ENCODE measurements at regions not wholly inside any gene's neighbourhood (a gene's known extent, or its start where the extent isn't known, plus 50 kb on each side); places are given as distances from the start of the nearest gene placed in this dataset.
"Not testable (repeated sequence)": the region's sequence is repeated elsewhere in the genome, so short reads cannot be mapped to it uniquely, and the experiment has no call there.

- no peak for DNase-seq (ENCODE audit: extremely low read depth in 1 of 2, low read depth in 1 of 2)
Measured at GRCh38 chr5:166786889-166787288, 1504.6 kb upstream of the WWC1 start.

GRCh38 chr5:166788050-166788449 lies 1503.4 kb upstream of the WWC1 start:
- DNase-seq (ENCODE audit: extremely low read depth in 1 of 2, low read depth in 1 of 2), result no peak

DNA sequence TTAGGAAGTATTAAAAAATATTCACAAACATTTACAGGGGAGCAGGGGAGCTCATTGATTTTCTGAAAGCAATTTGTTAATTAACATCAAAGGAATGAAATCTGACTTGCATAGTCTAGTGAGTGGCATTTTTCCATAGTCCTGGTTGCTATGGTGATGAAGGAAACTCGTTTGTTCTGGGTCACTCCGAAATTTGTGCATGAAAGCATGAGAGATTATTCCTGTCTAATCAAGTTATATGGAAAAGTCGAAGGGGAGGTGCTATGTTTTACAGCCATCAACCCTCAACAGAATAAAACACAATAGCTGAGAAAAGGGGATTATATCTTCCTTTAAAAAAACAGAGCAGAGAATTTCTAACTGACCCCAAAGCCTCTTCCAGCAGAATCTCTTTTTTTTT lies 1495.7 kb upstream of the WWC1 start:
- no peak for DNase-seq (ENCODE audit: extremely low read depth in 1 of 2, low read depth in 1 of 2)

GRCh38 chr5:166803058-166803457 lies 1488.4 kb upstream of the WWC1 start:
- no peak for DNase-seq (ENCODE audit: extremely low read depth in 1 of 2, low read depth in 1 of 2)

- not testable (repeated sequence) for DNase-seq (ENCODE audit: extremely low read depth in 1 of 2, low read depth in 1 of 2)
Measured at GRCh38 chr5:166804223-166804622, 1487.2 kb upstream of the WWC1 start.

DNA sequence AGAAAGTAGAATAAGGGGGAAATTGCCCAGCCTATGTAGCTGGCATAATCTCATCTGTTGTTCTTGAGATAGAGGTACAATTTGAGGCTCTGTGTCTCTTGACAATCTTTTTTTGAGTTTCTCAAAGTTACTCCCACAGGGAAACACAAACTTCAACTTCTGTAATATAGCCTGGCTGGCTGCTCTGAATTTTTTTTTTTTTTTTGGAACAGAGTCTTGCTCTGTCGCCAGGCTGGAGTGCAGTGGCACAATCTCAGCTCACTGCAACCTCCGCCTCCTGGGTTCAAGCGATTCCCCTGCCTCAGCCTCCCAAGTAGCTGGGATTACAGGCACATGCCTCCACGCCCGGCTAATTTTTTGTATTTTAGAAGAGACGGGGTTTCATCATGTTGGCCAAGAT lies 1486.8 kb upstream of the WWC1 start:
- DNase-seq (ENCODE audit: extremely low read depth in 1 of 2, low read depth in 1 of 2), result not testable (repeated sequence)

GRCh38 chr5:166810093-166810658 lies 1481.3 kb upstream of the WWC1 start:
- DNase-seq (ENCODE audit: extremely low read depth in 1 of 2, low read depth in 1 of 2), result not testable (repeated sequence)

DNA sequence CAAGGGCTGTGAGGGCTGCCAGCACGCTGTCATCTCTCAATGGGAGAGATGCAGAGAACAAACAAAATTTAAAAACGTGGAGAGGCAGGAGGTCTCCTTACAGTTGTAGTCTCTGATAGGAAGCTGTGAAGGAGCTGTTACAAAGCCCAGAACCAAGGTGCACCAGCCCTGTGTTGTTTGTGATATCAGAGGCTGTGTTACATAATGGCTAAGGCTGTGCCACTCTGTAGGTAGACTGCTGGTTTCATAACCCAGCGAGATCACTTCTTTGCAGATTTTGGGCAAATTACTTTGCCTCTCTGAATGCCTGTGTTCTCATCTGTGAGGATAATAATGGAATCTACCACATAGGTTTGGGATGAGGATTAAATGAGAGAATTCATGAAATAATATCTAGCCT lies 1480.7 kb upstream of the WWC1 start:
- DNase-seq (ENCODE audit: extremely low read depth in 1 of 2, low read depth in 1 of 2), result no peak

DNA sequence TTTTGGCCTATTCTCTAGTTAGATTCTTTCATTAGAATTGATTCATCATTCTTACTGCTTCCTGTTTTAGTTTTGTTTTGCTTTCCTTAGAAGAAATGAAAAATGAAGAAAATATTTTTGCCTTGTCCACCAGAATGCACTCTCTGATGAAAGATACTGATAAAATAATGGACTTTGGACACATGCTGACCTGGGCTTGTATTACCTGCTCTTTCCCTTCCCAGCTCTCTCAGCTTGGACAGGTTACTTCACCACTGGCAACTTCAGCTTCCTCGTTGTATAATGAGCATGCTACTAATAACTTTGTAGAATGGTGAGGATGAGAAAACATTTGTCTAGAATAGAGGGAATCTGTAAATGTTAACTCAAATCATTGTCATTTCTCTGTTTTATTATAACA lies 1468.1 kb upstream of the WWC1 start:
- no peak for DNase-seq (ENCODE audit: extremely low read depth in 1 of 2, low read depth in 1 of 2)

- DNase-seq (ENCODE audit: extremely low read depth in 1 of 2, low read depth in 1 of 2), result no peak
Measured at GRCh38 chr5:166834246-166834645, 1457.2 kb upstream of the WWC1 start.

DNA sequence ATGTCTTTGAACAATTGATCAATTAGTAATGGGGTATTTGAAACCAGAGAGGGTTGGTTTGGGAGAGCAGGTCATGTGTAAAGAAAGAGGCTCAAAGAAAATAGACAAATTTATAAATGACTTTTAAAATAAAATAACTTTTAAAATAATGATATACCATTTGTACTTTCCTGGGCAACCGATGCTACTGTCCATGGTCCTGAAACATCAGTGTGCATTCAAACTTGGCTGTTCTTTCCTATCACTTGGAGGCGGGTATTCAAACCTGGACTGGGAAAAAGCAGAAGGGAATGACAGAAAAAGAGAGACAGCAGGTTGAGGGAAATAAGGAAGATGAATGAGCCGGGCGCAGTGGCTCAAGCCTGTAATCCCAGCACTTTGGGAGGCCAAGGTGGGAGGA lies 1446.4 kb upstream of the WWC1 start:
- no peak for DNase-seq (ENCODE audit: extremely low read depth in 1 of 2, low read depth in 1 of 2)

DNA sequence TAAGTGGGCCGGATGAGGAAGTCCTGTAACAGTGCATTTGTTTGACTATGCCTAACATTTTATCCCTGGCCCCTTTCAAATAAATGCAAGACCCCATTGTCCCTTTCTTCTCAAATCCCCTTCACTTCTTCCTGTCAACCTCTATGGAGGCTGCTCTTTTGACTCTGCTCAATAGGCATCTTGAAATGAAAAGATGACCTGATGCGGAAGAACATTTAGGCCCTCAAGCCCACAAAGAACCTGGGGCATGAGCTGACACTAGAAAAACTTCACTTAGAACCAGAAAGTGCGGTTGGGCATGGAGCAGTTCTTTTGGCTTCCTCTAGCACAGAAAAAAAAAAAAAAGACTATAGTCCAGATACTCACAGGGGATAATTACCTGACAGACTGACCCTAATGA lies 1434.7 kb upstream of the WWC1 start:
- no peak for DNase-seq (ENCODE audit: extremely low read depth in 1 of 2, low read depth in 1 of 2)

DNA sequence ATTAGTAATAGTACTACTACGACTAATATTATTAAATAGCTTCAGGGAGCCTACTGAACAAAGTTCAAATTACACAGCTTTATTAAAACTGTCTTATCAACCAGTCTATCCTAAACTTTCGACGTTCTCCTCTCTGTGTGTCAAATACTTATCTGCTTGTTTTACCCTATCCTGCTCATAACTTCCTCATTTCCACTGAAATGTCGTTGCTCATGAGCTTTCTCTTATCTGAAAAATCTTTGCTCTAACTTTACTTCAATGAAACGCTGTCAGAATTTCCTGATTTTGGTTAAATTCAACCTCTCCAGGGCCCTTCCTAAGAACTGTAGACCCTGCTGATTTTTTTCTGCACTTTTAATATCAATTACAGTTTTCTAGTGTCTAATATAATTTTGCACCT lies 1431.0 kb upstream of the WWC1 start:
- DNase-seq (ENCODE audit: extremely low read depth in 1 of 2, low read depth in 1 of 2), result no peak

- DNase-seq (ENCODE audit: extremely low read depth in 1 of 2, low read depth in 1 of 2), result no peak
Measured at GRCh38 chr5:166862581-166862980, 1428.9 kb upstream of the WWC1 start.

GRCh38 chr5:166865206-166865605 lies 1426.2 kb upstream of the WWC1 start:
- DNase-seq (ENCODE audit: extremely low read depth in 1 of 2, low read depth in 1 of 2), result no peak

DNA sequence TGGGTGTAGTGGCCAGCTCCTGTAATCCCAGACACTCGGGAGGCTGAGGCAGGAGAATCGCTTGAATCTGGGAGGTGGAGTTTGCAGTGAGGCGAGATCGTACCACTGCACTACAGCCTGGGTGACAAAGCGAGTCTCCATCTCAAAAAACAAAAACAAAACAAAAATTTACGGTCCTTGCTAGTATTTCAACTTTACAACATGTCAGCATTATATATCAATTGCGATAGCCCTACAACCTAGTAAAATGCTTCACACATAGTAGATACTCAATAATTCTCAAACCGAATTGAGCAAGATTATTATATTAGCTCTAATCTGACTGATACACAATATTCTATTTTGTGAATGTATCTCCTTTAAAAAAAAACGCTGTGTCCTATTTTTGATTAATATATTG lies 1411.0 kb upstream of the WWC1 start:
- DNase-seq (ENCODE audit: extremely low read depth in 1 of 2, low read depth in 1 of 2), result no peak

DNA sequence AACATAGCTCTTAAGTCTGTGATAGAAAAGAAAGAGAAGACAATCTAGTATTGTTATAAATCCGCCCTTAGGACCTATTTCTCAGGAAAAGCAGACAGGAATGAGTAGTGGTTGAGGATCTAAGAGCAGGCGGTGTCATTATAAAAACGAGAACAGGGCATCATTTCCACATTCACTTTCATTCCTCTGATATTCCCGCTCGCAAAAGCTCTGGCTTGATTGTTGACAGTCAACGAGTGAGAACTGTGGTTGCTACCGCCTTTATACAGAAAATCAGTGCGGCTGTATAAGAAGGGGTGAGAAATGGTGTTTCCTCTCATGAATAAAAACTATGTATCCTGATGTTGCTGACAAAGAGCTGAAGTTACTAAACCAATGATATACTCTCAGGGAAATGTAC lies 1409.6 kb upstream of the WWC1 start:
- no peak for DNase-seq (ENCODE audit: extremely low read depth in 1 of 2, low read depth in 1 of 2)

DNA sequence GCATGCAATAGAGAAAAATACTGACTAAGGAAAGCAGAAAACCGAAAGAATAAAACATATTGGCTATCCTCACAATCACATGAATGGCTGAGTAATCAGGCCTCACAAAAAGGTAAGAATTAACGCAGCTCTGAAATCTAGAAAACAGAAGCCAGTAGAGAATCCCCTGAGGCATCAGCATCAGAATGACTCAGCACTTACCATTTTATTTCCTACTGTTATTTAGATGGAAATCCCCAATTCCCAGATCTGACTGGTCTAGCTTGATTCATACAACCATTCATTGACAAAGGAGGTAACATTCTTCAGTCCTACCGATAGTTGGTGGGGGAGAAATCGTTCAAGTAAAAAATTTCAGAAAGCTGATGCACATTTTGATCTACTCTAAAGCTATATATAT lies 1408.4 kb upstream of the WWC1 start:
- DNase-seq (ENCODE audit: extremely low read depth in 1 of 2, low read depth in 1 of 2), result no peak

DNA sequence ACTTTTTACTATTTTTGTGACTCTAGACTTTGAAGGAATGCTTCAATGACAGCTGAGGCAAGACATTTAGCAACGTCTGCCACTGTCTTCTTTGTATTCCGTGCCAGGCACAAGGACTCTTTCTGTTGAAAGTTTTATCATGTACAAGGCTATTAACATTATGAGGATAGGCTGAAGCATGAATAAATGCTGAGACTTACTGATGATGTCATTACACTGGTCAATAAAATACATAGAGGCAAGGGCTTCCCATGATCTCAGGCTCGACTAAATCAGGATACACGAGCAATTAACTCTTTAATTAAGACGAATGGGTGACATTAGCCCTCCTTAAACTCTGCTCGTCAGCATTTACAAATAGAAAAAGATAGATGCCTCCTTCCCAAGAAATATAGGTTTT lies 1393.3 kb upstream of the WWC1 start:
- DNase-seq (ENCODE audit: extremely low read depth in 1 of 2, low read depth in 1 of 2), result no peak

- DNase-seq (ENCODE audit: extremely low read depth in 1 of 2, low read depth in 1 of 2), result no peak
Measured at GRCh38 chr5:166899343-166899742, 1392.1 kb upstream of the WWC1 start.

DNA sequence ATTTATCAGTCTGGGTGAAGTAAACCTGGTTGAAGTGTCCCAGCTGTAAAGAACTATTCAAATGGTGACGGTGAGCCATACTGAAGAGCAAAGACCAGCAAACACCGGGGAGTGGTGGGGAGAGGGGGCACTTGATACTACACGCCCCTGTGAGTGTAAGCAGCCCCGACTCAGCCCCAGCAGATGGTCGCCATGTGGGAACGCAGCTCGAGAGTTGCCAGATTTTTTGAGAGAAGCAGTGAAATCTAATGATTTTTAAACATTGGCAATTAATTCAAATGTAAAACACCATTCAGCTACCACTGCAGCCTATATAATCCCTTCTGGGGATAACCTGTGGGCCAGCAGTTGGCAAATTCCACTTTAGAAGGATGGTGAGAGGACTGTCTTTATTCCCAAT lies 1386.9 kb upstream of the WWC1 start:
- no peak for DNase-seq (ENCODE audit: extremely low read depth in 1 of 2, low read depth in 1 of 2)

GRCh38 chr5:166906991-166907713 lies 1384.3 kb upstream of the WWC1 start:
- no peak for DNase-seq (ENCODE audit: extremely low read depth in 1 of 2, low read depth in 1 of 2)

DNA sequence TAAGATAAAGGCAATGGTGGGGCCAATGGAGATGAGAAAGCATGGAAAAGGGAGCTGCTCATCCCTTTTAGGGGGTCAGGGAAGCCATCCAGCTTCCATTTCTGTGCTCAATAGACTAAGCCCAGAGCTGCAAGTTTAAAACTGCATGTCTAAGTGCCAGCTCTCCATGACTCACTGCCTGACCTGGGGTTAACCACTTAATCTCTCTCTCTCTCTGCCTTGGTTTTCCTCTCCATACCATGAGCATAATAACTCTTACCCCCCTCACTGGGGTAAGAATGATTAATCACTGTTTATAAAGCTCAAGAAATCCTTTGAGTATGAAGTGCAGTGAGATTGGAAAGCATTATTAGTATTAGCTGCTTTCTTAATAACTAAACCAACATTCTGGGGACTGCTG lies 1382.4 kb upstream of the WWC1 start:
- DNase-seq (ENCODE audit: extremely low read depth in 1 of 2, low read depth in 1 of 2), result no peak
